ENCODE measurements at regions not wholly inside any gene's neighbourhood (a gene's known extent, or its start where the extent isn't known, plus 50 kb on each side); places are given as distances from the start of the nearest gene placed in this dataset.

DNA sequence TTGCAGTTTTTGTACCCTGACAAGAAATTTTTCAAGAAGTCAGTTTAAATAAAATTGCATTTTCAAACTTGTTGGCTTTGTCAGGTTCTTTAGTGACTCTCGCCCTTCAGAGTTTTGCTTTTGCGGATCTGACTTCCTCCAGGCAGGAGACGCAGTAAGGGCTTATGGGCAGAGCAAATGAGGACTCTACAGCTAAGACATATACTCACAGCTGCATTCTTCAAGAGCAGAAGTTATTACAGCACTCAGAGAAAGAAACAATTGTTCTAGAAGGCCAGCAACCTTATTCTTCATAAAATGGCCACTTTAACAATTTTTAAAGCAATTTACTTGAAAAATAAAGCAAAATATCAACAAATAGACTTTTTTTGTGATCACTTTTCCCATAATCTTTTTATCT, 438.8 kb upstream of the THRB start:
- Histone ChIP-seq H3K4me2 (ENCODE audit: insufficient read depth, low read length) (no peak overlapping the region), H3K4me1 (ENCODE audit: insufficient read depth, low read length) (no peaks in the 10 kb centered on the region), H3K27ac (ENCODE audit: low read depth, low read length) (no peak overlapping the region), H3K9me3 (ENCODE audit: low read depth, low read length) (no peaks in the 10 kb centered on the region), H2AFZ (ENCODE audit: low read length) (no peak overlapping the region), H3K4me3 (ENCODE audit: insufficient read depth, low read length) (no peak overlapping the region), H3K27me3 (ENCODE audit: insufficient read depth, low read length) (no peaks in the 10 kb centered on the region), H4K20me1 (ENCODE audit: insufficient read depth, low read length) (no peaks in the 10 kb centered on the region), H3K79me2 (ENCODE audit: insufficient read depth, low read length) (no peaks in the 10 kb centered on the region), H3K36me3 (ENCODE audit: insufficient read depth, low read length) (no peaks in the 10 kb centered on the region)
- DNase-seq (ENCODE audit: insufficient read length, low spot score, missing footprints), result no peak
- TF ChIP-seq CTCF (IDR thresholded peaks at IDR 0.05; ENCODE audit: extremely low read depth, low read depth, low read length), result no peak

GRCh38 chr3:24936574-24936973, 441.9 kb upstream of the THRB start:
- no peak overlapping the region for H3K4me3 ChIP-seq (ENCODE audit: insufficient read depth, low read length)
- H3K27ac ChIP-seq (ENCODE audit: low read depth, low read length), result no peak overlapping the region
- no peaks in the 10 kb centered on the region for H3K79me2 ChIP-seq (ENCODE audit: insufficient read depth, low read length)
- H2AFZ ChIP-seq (ENCODE audit: low read length), result no peak overlapping the region
- H3K4me2 ChIP-seq (ENCODE audit: insufficient read depth, low read length), result no peak overlapping the region
- DNase-seq (ENCODE audit: insufficient read length, low spot score, missing footprints), result no peak
- no peaks in the 10 kb centered on the region for H3K9me3 ChIP-seq (ENCODE audit: low read depth, low read length)
- no peaks in the 10 kb centered on the region for H3K4me1 ChIP-seq (ENCODE audit: insufficient read depth, low read length)
- no peaks in the 10 kb centered on the region for H3K36me3 ChIP-seq (ENCODE audit: insufficient read depth, low read length)
- no peak for TF ChIP-seq CTCF (IDR thresholded peaks at IDR 0.05; ENCODE audit: extremely low read depth, low read depth, low read length)
- no peaks in the 10 kb centered on the region for H3K27me3 ChIP-seq (ENCODE audit: insufficient read depth, low read length)
- H4K20me1 ChIP-seq (ENCODE audit: insufficient read depth, low read length), result no peaks in the 10 kb centered on the region

GRCh38 chr3:24937228-24937627, 442.6 kb upstream of the THRB start:
- no peak overlapping the region for H3K4me3 ChIP-seq (ENCODE audit: insufficient read depth, low read length)
- no peak overlapping the region for H2AFZ ChIP-seq (ENCODE audit: low read length)
- H3K9me3 ChIP-seq (ENCODE audit: low read depth, low read length), result no peaks in the 10 kb centered on the region
- no peaks in the 10 kb centered on the region for H3K27me3 ChIP-seq (ENCODE audit: insufficient read depth, low read length)
- no peak overlapping the region for H3K27ac ChIP-seq (ENCODE audit: low read depth, low read length)
- DNase-seq (ENCODE audit: insufficient read length, low spot score, missing footprints), result no peak
- no peak for TF ChIP-seq CTCF (IDR thresholded peaks at IDR 0.05; ENCODE audit: extremely low read depth, low read depth, low read length)
- H3K4me2 ChIP-seq (ENCODE audit: insufficient read depth, low read length), result no peak overlapping the region
- H3K36me3 ChIP-seq (ENCODE audit: insufficient read depth, low read length), result no peaks in the 10 kb centered on the region
- no peaks in the 10 kb centered on the region for H4K20me1 ChIP-seq (ENCODE audit: insufficient read depth, low read length)
- H3K79me2 ChIP-seq (ENCODE audit: insufficient read depth, low read length), result no peaks in the 10 kb centered on the region
- no peaks in the 10 kb centered on the region for H3K4me1 ChIP-seq (ENCODE audit: insufficient read depth, low read length)

DNA sequence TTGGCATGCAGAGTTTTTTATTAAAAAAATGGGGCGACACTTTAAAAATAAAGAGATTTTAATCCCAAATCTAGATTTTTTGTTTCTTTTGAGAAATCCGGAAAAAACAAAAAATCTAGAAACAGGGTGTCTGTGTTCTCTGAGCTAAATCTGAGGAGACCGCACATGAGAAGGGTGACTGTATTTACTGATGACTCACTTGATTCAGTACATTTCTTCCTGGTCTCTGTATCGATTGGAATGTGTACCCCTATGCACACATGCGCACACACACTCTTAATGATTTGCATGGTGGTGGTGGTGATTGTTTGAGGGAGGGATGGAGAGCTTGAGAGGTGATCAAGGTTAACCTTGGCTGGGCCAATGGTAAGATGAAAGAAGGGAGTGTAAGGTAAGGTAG, 443.1 kb upstream of the THRB start:
- no peaks in the 10 kb centered on the region for H3K36me3 ChIP-seq (ENCODE audit: insufficient read depth, low read length)
- TF ChIP-seq CTCF (IDR thresholded peaks at IDR 0.05; ENCODE audit: extremely low read depth, low read depth, low read length), result no peak
- H3K27ac ChIP-seq (ENCODE audit: low read depth, low read length), result no peak overlapping the region
- no peaks in the 10 kb centered on the region for H3K79me2 ChIP-seq (ENCODE audit: insufficient read depth, low read length)
- no peaks in the 10 kb centered on the region for H4K20me1 ChIP-seq (ENCODE audit: insufficient read depth, low read length)
- H3K4me2 ChIP-seq (ENCODE audit: insufficient read depth, low read length), result no peak overlapping the region
- DNase-seq (ENCODE audit: insufficient read length, low spot score, missing footprints), result no peak
- no peaks in the 10 kb centered on the region for H3K27me3 ChIP-seq (ENCODE audit: insufficient read depth, low read length)
- H3K9me3 ChIP-seq (ENCODE audit: low read depth, low read length), result no peaks in the 10 kb centered on the region
- no peaks in the 10 kb centered on the region for H3K4me1 ChIP-seq (ENCODE audit: insufficient read depth, low read length)
- no peak overlapping the region for H3K4me3 ChIP-seq (ENCODE audit: insufficient read depth, low read length)
- H2AFZ ChIP-seq (ENCODE audit: low read length), result no peak overlapping the region
